Fibroblast of lung (primary cell): ENCODE measurements at regions not wholly inside any gene's neighbourhood (a gene's known extent, or its start where the extent isn't known, plus 50 kb on each side); places are given as distances from the start of the nearest gene placed in this dataset.

ENCODE experiments used
- DNase-seq, 2 donors: peaks; one replicate each; pipeline versions ENCODE4 v3.0.0 to v3.0.0-alpha.2; 2010; ENCODE audit warnings: low read depth in 2 of 2
- H2AFZ ChIP-seq: 2 replicates; pipeline ENCODE4 v1.5.1; 2012; ENCODE audit warnings: low read length, control low read depth, inconsistent platforms
- H3K27ac ChIP-seq: 2 replicates; pipeline ENCODE4 v1.5.1; 2011; ENCODE audit warnings: low read length, control low read depth; ENCODE audit not compliant: insufficient read depth
- H3K27me3 ChIP-seq: 2 replicates; pipeline ENCODE4 v1.5.1; 2011; ENCODE audit warnings: mild to moderate bottlenecking, low read length; ENCODE audit not compliant: control insufficient read depth, insufficient read depth
- H3K36me3 ChIP-seq: 2 replicates; pipeline ENCODE4 v1.5.1; 2011; ENCODE audit warnings: low read length; ENCODE audit not compliant: control insufficient read depth, insufficient read depth
- H3K4me1 ChIP-seq: 2 replicates; pipeline ENCODE4 v1.5.1; 2011; ENCODE audit warnings: low read length; ENCODE audit not compliant: control insufficient read depth, insufficient read depth; ENCODE audit errors: extremely low read depth
- H3K4me2 ChIP-seq: 2 replicates; pipeline ENCODE4 v1.5.1; 2011; ENCODE audit warnings: low read length, control low read depth; ENCODE audit not compliant: insufficient read depth; ENCODE audit errors: extremely low read depth
- H3K4me3 ChIP-seq, 4 experiments: fragments of 200-600 bp in 1 of 4; sonication (generic) in 1 of 4; replicated peaks in 1 of 4; 2 replicates each; pipeline ENCODE4 v1.5.1; 2011 to 2016; ENCODE audit warnings: low read length in 4 of 4, low read depth in 3 of 4, mild to moderate bottlenecking in 3 of 4, control low read depth in 2 of 4, inconsistent platforms in 1 of 4, mixed read lengths in 1 of 4; ENCODE audit not compliant: insufficient read depth in 1 of 4; ENCODE audit errors: control extremely low read depth in 1 of 4
- H3K79me2 ChIP-seq: 2 replicates; pipeline ENCODE4 v1.5.1; 2012; ENCODE audit warnings: mild to moderate bottlenecking, low read length, inconsistent platforms; ENCODE audit not compliant: control insufficient read depth, insufficient read depth
- H3K9ac ChIP-seq: 2 replicates; pipeline ENCODE4 v1.5.1; 2011; ENCODE audit warnings: mild to moderate bottlenecking, low read length, control low read depth; ENCODE audit not compliant: insufficient read depth
- H3K9me3 ChIP-seq: 2 replicates; pipeline ENCODE4 v1.5.1; 2012; ENCODE audit warnings: low read depth, low read length; ENCODE audit not compliant: control insufficient read depth, insufficient read depth
- H4K20me1 ChIP-seq: 2 replicates; pipeline ENCODE4 v1.5.1; 2011; ENCODE audit warnings: low read length; ENCODE audit not compliant: control insufficient read depth, insufficient read depth; ENCODE audit errors: extremely low read depth
- CTCF ChIP-seq, 2 donors: IDR thresholded peaks in 1 of 2; conservative IDR thresholded peaks in 1 of 2; 1 replicate in 1 of 2; 2 replicates in 1 of 2; pipeline ENCODE4 v1.5.1; 2011 to 2012; ENCODE audit warnings: low read length in 2 of 2, control low read depth in 1 of 2, inconsistent platforms in 1 of 2, low read depth in 1 of 2, mild to moderate bottlenecking in 1 of 2
- EZH2 ChIP-seq: IDR thresholded peaks from 2 replicates; pipeline ENCODE4 v1.5.1; 2012; ENCODE audit warnings: low read length, control low read depth, mild to moderate bottlenecking; ENCODE audit errors: missing control alignments

GRCh38 chr6:98498866-98499265, 335.5 kb upstream of the POU3F2 start:
- no peak overlapping the region for H3K4me3 ChIP-seq
- no peaks in the 10 kb centered on the region for H4K20me1 ChIP-seq
- H3K4me1 ChIP-seq: no peaks in the 10 kb centered on the region
- H3K79me2 ChIP-seq: no peaks in the 10 kb centered on the region
- no peaks in the 10 kb centered on the region for H3K9me3 ChIP-seq
- no peak overlapping the region for H2AFZ ChIP-seq
- no peak overlapping the region for H3K27ac ChIP-seq
- no peak overlapping the region for H3K9ac ChIP-seq
- no peaks in the 10 kb centered on the region for H3K36me3 ChIP-seq
- no peaks in the 10 kb centered on the region for H3K27me3 ChIP-seq
- TF ChIP-seq CTCF (conservative IDR thresholded peaks at IDR 0.05 in 1 of 2, IDR thresholded peaks at IDR 0.05 in 1 of 2; ENCODE audit: low read depth in 1 of 2, low read length in 2 of 2): no peak
- no peak for TF ChIP-seq EZH2
- H3K4me2 ChIP-seq: no peak overlapping the region
- DNase-seq: peak in 1 of 2 donors; percentile 64

- no peak overlapping the region for H3K4me2 ChIP-seq
- no peak overlapping the region for H3K27ac ChIP-seq
- no peaks in the 10 kb centered on the region for H3K27me3 ChIP-seq
- no peak overlapping the region for H2AFZ ChIP-seq
- H3K79me2 ChIP-seq: no peaks in the 10 kb centered on the region
- no peaks in the 10 kb centered on the region for H3K36me3 ChIP-seq
- no peak for TF ChIP-seq EZH2
- no peaks in the 10 kb centered on the region for H3K9me3 ChIP-seq
- no peaks in the 10 kb centered on the region for H4K20me1 ChIP-seq
- no peak overlapping the region for H3K9ac ChIP-seq
- no peak overlapping the region for H3K4me3 ChIP-seq
- no peak for DNase-seq
- no peaks in the 10 kb centered on the region for H3K4me1 ChIP-seq
These were observed 320.2 kb upstream of the POU3F2 start for GRCh38 chr6:98514073-98514720.

GRCh38 chr6:98514796-98515195, 319.6 kb upstream of the POU3F2 start:
- TF ChIP-seq CTCF (conservative IDR thresholded peaks at IDR 0.05 in 1 of 2, IDR thresholded peaks at IDR 0.05 in 1 of 2; ENCODE audit: low read depth in 1 of 2, low read length in 2 of 2) (no peak), EZH2 (no peak)
- no peaks in the 10 kb centered on the region for H4K20me1 ChIP-seq

More at GRCh38 chr6:98514796-98515195, 319.6 kb upstream of the POU3F2 start:
- no peaks in the 10 kb centered on the region for H3K27me3 ChIP-seq
- H3K36me3 ChIP-seq: no peaks in the 10 kb centered on the region
- no peak overlapping the region for H3K9ac ChIP-seq
- H3K4me1 ChIP-seq: no peaks in the 10 kb centered on the region
- no peak overlapping the region for H3K4me2 ChIP-seq
- no peaks in the 10 kb centered on the region for H3K79me2 ChIP-seq
- DNase-seq: no peak
- H2AFZ ChIP-seq: no peak overlapping the region
- no peaks in the 10 kb centered on the region for H3K9me3 ChIP-seq
- no peak overlapping the region for H3K4me3 ChIP-seq
- no peak overlapping the region for H3K27ac ChIP-seq
